ENCODE measurements at regions not wholly inside any gene's neighbourhood (a gene's known extent, or its start where the extent isn't known, plus 50 kb on each side); places are given as distances from the start of the nearest gene placed in this dataset.

- no peak overlapping the region for H3K14ac ChIP-seq (ENCODE audit: insufficient read length)
- no peak overlapping the region for H2BK15ac ChIP-seq (ENCODE audit: low read length)
- no peak for FAIRE-seq
These were observed 71.1 kb upstream of the MINDY3 start for GRCh38 chr10:15931376-15931775.

More at GRCh38 chr10:15931376-15931775, 71.1 kb upstream of the MINDY3 start:
- Histone ChIP-seq H3K27ac (ENCODE audit: low read depth, low read length) (no peak overlapping the region), H3K4ac (replicated peaks; ENCODE audit: insufficient read length, low read depth, low read length) (no peak overlapping the region), H4K8ac (ENCODE audit: extremely low read depth, insufficient read depth, low read length) (no peak overlapping the region), H2AFZ (ENCODE audit: low read length) (no peak overlapping the region), H3K9ac (replicated peaks in 1 of 4; ENCODE audit: extremely low read depth in 1 of 4, low read depth in 3 of 4, low read length in 3 of 4) (no peak overlapping the region), H3K23me2 (ENCODE audit: low read depth, low read length) (no peaks in the 10 kb centered on the region), H2BK120ac (replicated peaks; ENCODE audit: low read depth, low read length) (no peak overlapping the region), H4K5ac (ENCODE audit: insufficient read length, low read depth, low read length) (no peak overlapping the region), H3K79me1 (ENCODE audit: low read depth, low read length) (no peaks in the 10 kb centered on the region), H3K27me3 (replicated peaks in 1 of 4; ENCODE audit: control insufficient read depth in 3 of 4, extremely low read depth in 1 of 4, insufficient read depth in 3 of 4, low read length in 3 of 4) (no peaks in the 10 kb centered on the region; a peak in 1 of 7 replicates), H2BK12ac (ENCODE audit: low read depth, low read length) (no peak overlapping the region), H3K4me2 (ENCODE audit: insufficient read depth in 1 of 2, low read depth in 2 of 2, low read length in 2 of 2) (no peak overlapping the region), H4K91ac (replicated peaks; ENCODE audit: insufficient read length, low read length) (no peak overlapping the region), H4K20me1 (replicated peaks in 1 of 2; ENCODE audit: control insufficient read depth in 1 of 2, insufficient read depth in 2 of 2, low read length in 2 of 2) (no peaks in the 10 kb centered on the region), H3K18ac (ENCODE audit: extremely low read depth, low read length) (no peak overlapping the region), H3K4me1 (replicated peaks in 1 of 4; ENCODE audit: control insufficient read depth in 3 of 4, insufficient read depth in 4 of 4, low read length in 3 of 4) (no peaks in the 10 kb centered on the region), H2AK5ac (ENCODE audit: low read depth, low read length) (no peak overlapping the region), H2BK20ac (ENCODE audit: low read length) (no peak overlapping the region), H3K79me2 (ENCODE audit: control insufficient read depth in 1 of 2, insufficient read depth in 2 of 2, low read length in 2 of 2) (no peaks in the 10 kb centered on the region), H2BK5ac (ENCODE audit: low read depth, low read length) (no peak overlapping the region), H3K4me3 (ENCODE audit: extremely low read depth in 1 of 4, insufficient read depth in 2 of 4, low read depth in 3 of 4, low read length in 4 of 4) (no peak overlapping the region), H3K9me3 (ENCODE audit: insufficient read depth in 2 of 2, low read depth in 1 of 2, low read length in 1 of 2) (no peaks in the 10 kb centered on the region), H3K36me3 (ENCODE audit: control insufficient read depth in 2 of 4, insufficient read depth in 4 of 4, low read length in 3 of 4) (no peaks in the 10 kb centered on the region), H3K56ac (replicated peaks; ENCODE audit: insufficient read length, low read depth, low read length) (no peak overlapping the region), H3K23ac (ENCODE audit: insufficient read length) (no peak overlapping the region)
- ChIA-PET POLR2A (ENCODE audit: partially characterized antibody) (no interaction called here), CTCF (ENCODE audit: partially characterized antibody) (no interaction called here)
- DNase-seq (ENCODE audit: low read depth in 1 of 2, low spot score in 2 of 2), result no peak
- WGBS, 2 experiments (ENCODE audit: extremely low coverage in 1 of 2, insufficient coverage in 1 of 2, insufficient read length in 1 of 2, insufficient replicate concordance in 2 of 2, low coverage in 1 of 2, low lambda C conversion rate in 2 of 2, missing lambda C conversion rate in 1 of 2), result 95% methylated on average over 5 of the region's 5 CpGs; no CpG with 5 or more reads in 1 of the 2 experiments
- TF ChIP-seq POU5F1 (IDR thresholded peaks at IDR 0.05; ENCODE audit: low read depth, low read length) (no peak), GTF2F1 (IDR thresholded peaks at IDR 0.05; ENCODE audit: borderline replicate concordance, low read depth, low read length) (no peak), TAF7 (optimal IDR thresholded peaks at IDR 0.05; ENCODE audit: borderline replicate concordance, low read depth, low read length) (no peak), USF2 (IDR thresholded peaks at IDR 0.05; ENCODE audit: low read length) (no peak)
